GM23338 (cell line): ENCODE measurements at regions not wholly inside any gene's neighbourhood (a gene's known extent, or its start where the extent isn't known, plus 50 kb on each side); places are given as distances from the start of the nearest gene placed in this dataset.

Source experiments
- ETS1 ChIP-seq: IDR thresholded peaks from 2 replicates; pipeline ENCODE4 v1.6.1; 2016; ENCODE audit warnings: antibody characterized with exemption
- EZH2phosphoT487 ChIP-seq: fragments of 200-600 bp; sonication (generic); IDR thresholded peaks from one replicate; pipeline ENCODE4 v1.8.1; 2018; ENCODE audit warnings: antibody characterized with exemption; ENCODE audit not compliant: unreplicated experiment
- POLR2AphosphoS5 ChIP-seq: IDR thresholded peaks from 2 replicates; pipeline ENCODE4 v1.6.1; 2016; ENCODE audit warnings: antibody characterized with exemption, low read depth
- REST ChIP-seq: IDR thresholded peaks from one replicate; pipeline ENCODE4 v1.6.1; 2018; ENCODE audit warnings: antibody characterized with exemption; ENCODE audit not compliant: unreplicated experiment
- TF ChIP-seq, protein P1 (sequence below), 2 experiments: fragments of 200-600 bp in 1 of 2; sonication (generic) in 1 of 2; conservative IDR thresholded peaks; 2 replicates each; pipeline versions ENCODE4 v1.5.1 to v1.6.1; 2016 to 2017; ENCODE audit warnings: antibody characterized with exemption in 2 of 2, low read depth in 2 of 2, mild to moderate bottlenecking in 2 of 2, moderate library complexity in 1 of 2

DNA sequence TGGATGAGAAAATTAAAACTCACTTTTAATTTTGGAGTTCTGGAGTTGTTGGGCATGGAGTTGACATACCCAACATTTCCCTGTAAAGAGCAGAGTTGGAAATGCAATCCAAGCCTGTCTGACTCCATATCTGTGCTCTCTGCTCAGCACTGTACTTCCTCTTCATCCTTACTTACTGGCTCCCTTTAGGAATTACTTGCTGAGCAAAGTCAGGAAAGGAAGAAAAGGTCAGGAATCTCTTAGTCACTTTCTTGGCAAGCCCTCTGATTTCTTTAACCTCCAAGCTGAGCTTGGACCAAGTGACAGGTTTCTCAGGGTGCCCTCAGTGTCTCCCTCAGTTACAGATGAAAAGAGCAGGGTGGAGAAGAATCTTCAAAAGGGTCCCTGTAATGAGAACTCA lies 501.5 kb downstream of the ZIC3 start:
- TF ChIP-seq, protein P1, sequence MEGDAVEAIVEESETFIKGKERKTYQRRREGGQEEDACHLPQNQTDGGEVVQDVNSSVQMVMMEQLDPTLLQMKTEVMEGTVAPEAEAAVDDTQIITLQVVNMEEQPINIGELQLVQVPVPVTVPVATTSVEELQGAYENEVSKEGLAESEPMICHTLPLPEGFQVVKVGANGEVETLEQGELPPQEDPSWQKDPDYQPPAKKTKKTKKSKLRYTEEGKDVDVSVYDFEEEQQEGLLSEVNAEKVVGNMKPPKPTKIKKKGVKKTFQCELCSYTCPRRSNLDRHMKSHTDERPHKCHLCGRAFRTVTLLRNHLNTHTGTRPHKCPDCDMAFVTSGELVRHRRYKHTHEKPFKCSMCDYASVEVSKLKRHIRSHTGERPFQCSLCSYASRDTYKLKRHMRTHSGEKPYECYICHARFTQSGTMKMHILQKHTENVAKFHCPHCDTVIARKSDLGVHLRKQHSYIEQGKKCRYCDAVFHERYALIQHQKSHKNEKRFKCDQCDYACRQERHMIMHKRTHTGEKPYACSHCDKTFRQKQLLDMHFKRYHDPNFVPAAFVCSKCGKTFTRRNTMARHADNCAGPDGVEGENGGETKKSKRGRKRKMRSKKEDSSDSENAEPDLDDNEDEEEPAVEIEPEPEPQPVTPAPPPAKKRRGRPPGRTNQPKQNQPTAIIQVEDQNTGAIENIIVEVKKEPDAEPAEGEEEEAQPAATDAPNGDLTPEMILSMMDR (conservative IDR thresholded peaks at IDR 0.05; ENCODE audit: low read depth in 2 of 2) = no peak
- TF ChIP-seq ETS1 (no peak), POLR2AphosphoS5 (no peak), EZH2phosphoT487 (no peak), REST (no peak)
